GM13976 (cell line): ENCODE measurements at regions not wholly inside any gene's neighbourhood (a gene's known extent, or its start where the extent isn't known, plus 50 kb on each side); places are given as distances from the start of the nearest gene placed in this dataset.

ENCODE experiments used
- DNase-seq: peaks from one replicate; pipeline ENCODE4 v3.0.0; 2012; ENCODE audit warnings: low spot score
- CTCF ChIP-seq: IDR thresholded peaks from 2 replicates; pipeline ENCODE4 v1.5.1; 2012; ENCODE audit warnings: borderline replicate concordance, mild to moderate bottlenecking; ENCODE audit not compliant: insufficient read depth; ENCODE audit errors: extremely low read depth, missing control alignments, control extremely low read depth
- in situ Hi-C: fragments of 300-500 bp; cut with MboI; formaldehyde crosslinking; loops from one replicate; pipeline ENCODE4 v1.12.0; 2022; ENCODE audit warnings: low sequenced_read_pairs, mixed read lengths, inconsistent platforms; ENCODE audit not compliant: unreplicated experiment

DNA sequence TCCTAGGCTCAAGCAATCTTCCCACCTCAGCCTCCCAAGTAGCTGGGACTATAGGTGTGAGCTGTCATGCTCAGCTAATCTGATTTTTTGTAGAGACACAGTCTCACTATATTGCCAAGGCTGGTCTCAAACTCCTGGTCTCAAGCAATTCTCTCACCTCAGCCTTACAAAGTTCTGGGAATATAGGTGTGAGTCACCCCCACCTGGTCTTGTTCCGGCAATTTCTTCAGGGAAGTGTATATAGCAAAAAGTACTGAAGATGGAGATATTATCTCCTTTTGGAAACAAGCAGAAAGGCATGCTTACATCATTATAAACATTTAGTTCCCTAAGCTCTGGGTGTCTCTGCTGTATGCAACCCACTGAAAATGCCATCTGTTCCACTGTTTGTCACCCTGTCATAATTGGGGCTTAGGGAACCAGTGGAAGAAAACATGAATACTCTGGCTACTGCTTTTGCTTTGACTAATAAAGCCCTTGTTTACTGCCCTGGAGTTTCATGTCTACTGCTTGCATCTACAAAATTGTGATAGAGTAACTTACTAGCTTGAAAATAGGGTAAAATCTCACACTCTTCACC lies 940.2 kb downstream of the GALC start:
- no peak for TF ChIP-seq CTCF
- in situ Hi-C loops = no loop called here
- DNase-seq = no peak

DNA sequence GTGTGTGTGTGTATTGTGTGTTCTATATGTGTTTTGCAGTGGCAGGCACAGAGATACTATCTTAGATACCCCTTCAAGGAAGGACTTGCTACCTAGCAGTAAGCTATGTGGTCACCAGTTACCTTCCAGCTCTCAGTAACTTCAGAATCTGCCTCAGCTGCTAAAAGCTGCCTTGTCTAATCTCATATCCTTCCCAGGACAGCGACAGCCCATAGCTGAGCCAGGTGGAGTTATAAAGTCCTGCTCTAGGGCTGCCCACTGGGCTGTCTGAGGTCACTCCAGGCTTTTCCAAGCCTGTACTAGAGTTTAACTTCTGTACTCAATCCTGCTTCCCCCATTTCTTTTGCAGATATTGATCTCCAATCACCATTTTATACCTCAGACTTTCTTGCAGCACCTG lies 942.6 kb downstream of the GALC start:
- in situ Hi-C loops = no loop called here
- DNase-seq = no peak
- TF ChIP-seq CTCF = no peak

DNA sequence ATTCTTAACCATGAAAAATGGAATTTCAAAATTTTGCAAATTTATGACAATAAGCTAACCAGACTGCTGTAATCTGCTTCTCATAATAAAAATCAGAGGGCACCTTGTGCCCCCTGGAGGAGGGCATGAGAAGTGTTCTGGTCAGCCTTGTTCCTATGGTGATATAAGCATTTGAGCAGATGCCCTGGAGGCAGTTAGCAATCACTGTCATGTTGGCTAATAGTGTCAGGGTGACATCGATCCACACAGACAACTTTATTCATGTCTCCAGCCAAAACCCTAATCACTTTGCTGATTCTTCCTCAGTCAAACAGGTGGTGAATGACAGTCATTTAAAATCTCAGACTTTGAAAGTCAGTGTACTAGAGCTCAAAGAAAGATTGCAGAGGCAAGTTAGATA lies 943.0 kb downstream of the GALC start:
- TF ChIP-seq CTCF = no peak
- DNase-seq = no peak
- in situ Hi-C loops = no loop called here

GRCh38 chr14:87046960-87047359 lies 946.0 kb downstream of the GALC start:
- in situ Hi-C loops = no loop called here
- TF ChIP-seq CTCF = no peak
- DNase-seq = no peak

DNA sequence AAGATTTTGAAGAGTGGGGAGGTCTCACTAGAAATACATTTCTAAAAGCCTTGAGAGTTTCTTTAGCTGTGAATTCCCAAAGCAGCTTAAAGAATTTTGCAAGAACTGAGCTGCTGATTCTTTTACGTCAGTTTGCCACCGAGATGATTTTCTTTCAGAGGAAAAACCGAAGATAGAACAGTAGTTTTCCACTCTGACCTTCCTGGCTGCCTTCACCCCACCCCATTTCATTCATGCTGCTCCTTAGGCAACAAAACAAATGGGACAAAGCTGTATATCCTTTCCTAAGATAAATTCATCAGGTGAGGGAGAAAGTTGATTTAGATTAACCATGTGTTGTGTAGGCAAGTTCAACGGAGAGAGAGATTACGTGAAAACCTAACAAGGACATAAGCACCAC lies 947.0 kb downstream of the GALC start:
- TF ChIP-seq CTCF = no peak
- in situ Hi-C loops = no loop called here
- no peak for DNase-seq

DNA sequence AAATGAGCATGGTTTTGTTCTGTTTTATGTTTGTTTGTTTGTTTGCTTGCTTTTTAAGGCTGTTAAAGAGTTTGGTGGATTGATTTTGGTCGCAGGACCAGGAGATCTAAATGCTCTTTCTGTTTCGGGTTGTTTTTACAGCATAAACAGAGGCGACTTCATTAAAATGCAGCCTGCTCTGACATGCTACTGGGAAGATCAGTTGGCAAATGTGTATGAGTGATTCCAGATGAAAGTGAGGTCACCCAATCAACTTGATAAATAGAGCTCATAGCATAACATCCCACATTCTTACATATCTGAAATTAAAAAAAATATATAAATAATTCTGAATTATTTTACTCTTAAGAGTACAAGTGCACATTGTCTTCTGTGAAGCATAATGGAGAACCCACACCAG lies 947.7 kb downstream of the GALC start:
- no peak for TF ChIP-seq CTCF
- in situ Hi-C loops = no loop called here
- no peak for DNase-seq

- DNase-seq = no peak
- in situ Hi-C loops = no loop called here
- no peak for TF ChIP-seq CTCF
These were observed 948.2 kb downstream of the GALC start for GRCh38 chr14:87044807-87045206.
